ENCODE measurements at regions not wholly inside any gene's neighbourhood (a gene's known extent, or its start where the extent isn't known, plus 50 kb on each side); places are given as distances from the start of the nearest gene placed in this dataset.

- TF ChIP-seq LEF1 (IDR thresholded peaks at IDR 0.05; ENCODE audit: borderline replicate concordance) (no peak), FOXK2 (IDR thresholded peaks at IDR 0.05) (no peak), SUZ12 (IDR thresholded peaks at IDR 0.05) (no peak), NFRKB (IDR thresholded peaks at IDR 0.05) (no peak), TARDBP (IDR thresholded peaks at IDR 0.05) (no peak), ZNF384 (IDR thresholded peaks at IDR 0.05) (no peak), ELF4 (IDR thresholded peaks at IDR 0.05) (no peak), FOXM1 (IDR thresholded peaks at IDR 0.05; ENCODE audit: borderline replicate concordance) (no peak), ARNT (IDR thresholded peaks at IDR 0.05) (no peak), FOXA1 (IDR thresholded peaks at IDR 0.05) (no peak), L3MBTL2 (conservative IDR thresholded peaks at IDR 0.05) (no peak), BHLHE40 (IDR thresholded peaks at IDR 0.05; ENCODE audit: borderline replicate concordance) (no peak), HDGF (IDR thresholded peaks at IDR 0.05; ENCODE audit: borderline replicate concordance) (no peak), CTBP1 (IDR thresholded peaks at IDR 0.05; ENCODE audit: borderline replicate concordance) (no peak), SP1 (IDR thresholded peaks at IDR 0.05) (no peak), PKNOX1 (IDR thresholded peaks at IDR 0.05) (no peak)
- POLR2A ChIA-PET, result no interaction called here
- CTCF ChIA-PET, result no interaction called here
- no peak for DNase-seq (ENCODE audit: extremely low spot score)
These were observed 418.0 kb downstream of the ZNF536 start for GRCh38 chr19:30790056-30790680.

GRCh38 chr19:30788105-30788765 is 416.1 kb downstream of the ZNF536 start:
- TF ChIP-seq NFRKB (IDR thresholded peaks at IDR 0.05) (no peak), FOXK2 (IDR thresholded peaks at IDR 0.05) (no peak), SUZ12 (IDR thresholded peaks at IDR 0.05) (no peak), PKNOX1 (IDR thresholded peaks at IDR 0.05) (no peak), BHLHE40 (IDR thresholded peaks at IDR 0.05; ENCODE audit: borderline replicate concordance) (no peak)
- CTCF ChIA-PET, result interaction anchor here (2.6 kb wide), 1 partner anchor 12 kb away, joined by 11 read pairs; no protein-coding TSS in a partner anchor
- POLR2A ChIA-PET, result no interaction called here
- no peak for DNase-seq (ENCODE audit: extremely low spot score)

- ChIA-PET POLR2A (no interaction called here), CTCF (interaction anchor here (0.8 to 1.8 kb wide), 4 partner anchors 8 to 169 kb away, joined by 3 to 9 read pairs (median 4); no protein-coding TSS in a partner anchor)
- DNase-seq (ENCODE audit: extremely low spot score), result no peak
- TF ChIP-seq BHLHE40 (IDR thresholded peaks at IDR 0.05; ENCODE audit: borderline replicate concordance) (no peak), FOXK2 (IDR thresholded peaks at IDR 0.05) (no peak), NFRKB (IDR thresholded peaks at IDR 0.05) (no peak), SUZ12 (IDR thresholded peaks at IDR 0.05) (no peak), SP1 (IDR thresholded peaks at IDR 0.05) (no peak), ARNT (IDR thresholded peaks at IDR 0.05) (no peak), FOXM1 (IDR thresholded peaks at IDR 0.05; ENCODE audit: borderline replicate concordance) (no peak), FOXA1 (IDR thresholded peaks at IDR 0.05) (no peak), L3MBTL2 (conservative IDR thresholded peaks at IDR 0.05) (no peak), HDGF (IDR thresholded peaks at IDR 0.05; ENCODE audit: borderline replicate concordance) (no peak), PKNOX1 (IDR thresholded peaks at IDR 0.05) (no peak), ELF4 (IDR thresholded peaks at IDR 0.05) (no peak), CTBP1 (IDR thresholded peaks at IDR 0.05; ENCODE audit: borderline replicate concordance) (no peak), LEF1 (IDR thresholded peaks at IDR 0.05; ENCODE audit: borderline replicate concordance) (no peak), TARDBP (IDR thresholded peaks at IDR 0.05) (no peak), ZNF384 (IDR thresholded peaks at IDR 0.05) (no peak)
These were observed 413.4 kb downstream of the ZNF536 start for GRCh38 chr19:30785458-30786137.

- TF ChIP-seq TARDBP (IDR thresholded peaks at IDR 0.05), result no peak
- TF ChIP-seq NFRKB (IDR thresholded peaks at IDR 0.05), result no peak
- no peak for TF ChIP-seq ELF4 (IDR thresholded peaks at IDR 0.05)
- no peak for TF ChIP-seq L3MBTL2 (conservative IDR thresholded peaks at IDR 0.05)
- TF ChIP-seq SP1 (IDR thresholded peaks at IDR 0.05), result no peak
- TF ChIP-seq PKNOX1 (IDR thresholded peaks at IDR 0.05), result no peak
- TF ChIP-seq FOXM1 (IDR thresholded peaks at IDR 0.05; ENCODE audit: borderline replicate concordance), result no peak
- no peak for TF ChIP-seq ZNF384 (IDR thresholded peaks at IDR 0.05)
- no peak for TF ChIP-seq SUZ12 (IDR thresholded peaks at IDR 0.05)
- TF ChIP-seq CTBP1 (IDR thresholded peaks at IDR 0.05; ENCODE audit: borderline replicate concordance), result no peak
- no peak for TF ChIP-seq FOXK2 (IDR thresholded peaks at IDR 0.05)
- TF ChIP-seq FOXA1 (IDR thresholded peaks at IDR 0.05), result no peak
- TF ChIP-seq ARNT (IDR thresholded peaks at IDR 0.05), result no peak
- POLR2A ChIA-PET, result no interaction called here
- DNase-seq (ENCODE audit: extremely low spot score), result peak; percentile 72
- CTCF ChIA-PET, result interaction anchor here (0.9 to 1.8 kb wide), 3 partner anchors 9 to 102 kb away, joined by 4 to 9 read pairs (median 7); no protein-coding TSS in a partner anchor
These were observed 412.8 kb downstream of the ZNF536 start for GRCh38 chr19:30784850-30785457.

Measured in HEK293T (cell line).